HG02798 (cell line): ENCODE measurements at regions not wholly inside any gene's neighbourhood (a gene's known extent, or its start where the extent isn't known, plus 50 kb on each side); places are given as distances from the start of the nearest gene placed in this dataset.

Source experiments
- ATAC-seq: cut with Tn5 transposase; IDR thresholded peaks from one replicate; pipeline ENCODE4 v1.9.1; 2021; ENCODE audit warnings: mild to moderate bottlenecking; ENCODE audit not compliant: unreplicated experiment, poor library complexity

- ATAC-seq, result no peak
Measured at GRCh38 chr16:9406038-9406712, 314.7 kb downstream of the HAPSTR1 start.

GRCh38 chr16:9407206-9407758 lies 315.8 kb downstream of the HAPSTR1 start:
- ATAC-seq, result no peak

GRCh38 chr16:9408297-9408878 lies 316.9 kb downstream of the HAPSTR1 start:
- no peak for ATAC-seq

GRCh38 chr16:9409560-9410493 lies 318.4 kb downstream of the HAPSTR1 start:
- ATAC-seq, result no peak

GRCh38 chr16:9411426-9411825 lies 320.0 kb downstream of the HAPSTR1 start:
- no peak for ATAC-seq

GRCh38 chr16:9412031-9412914 lies 320.8 kb downstream of the HAPSTR1 start:
- no peak for ATAC-seq

GRCh38 chr16:9412915-9413264 lies 321.4 kb downstream of the HAPSTR1 start:
- ATAC-seq, result no peak

- ATAC-seq, result no peak
Measured at GRCh38 chr16:9415545-9415944, 324.1 kb downstream of the HAPSTR1 start.

- ATAC-seq, result no peak
Measured at GRCh38 chr16:9417898-9418297, 326.5 kb downstream of the HAPSTR1 start.

- ATAC-seq, result no peak
Measured at GRCh38 chr16:9419161-9419560, 327.7 kb downstream of the HAPSTR1 start.

- ATAC-seq, result no peak
Measured at GRCh38 chr16:9422762-9423513, 331.5 kb downstream of the HAPSTR1 start.

GRCh38 chr16:9425236-9425635 lies 333.8 kb downstream of the HAPSTR1 start:
- no peak for ATAC-seq

GRCh38 chr16:9428355-9429005 lies 337.0 kb downstream of the HAPSTR1 start:
- ATAC-seq, result no peak

GRCh38 chr16:9429646-9430330 lies 338.3 kb downstream of the HAPSTR1 start:
- no peak for ATAC-seq

GRCh38 chr16:9434659-9435058 lies 343.2 kb downstream of the HAPSTR1 start:
- no peak for ATAC-seq

GRCh38 chr16:9436175-9436574 lies 344.7 kb downstream of the HAPSTR1 start:
- ATAC-seq, result no peak

GRCh38 chr16:9437115-9437514 lies 345.7 kb downstream of the HAPSTR1 start:
- no peak for ATAC-seq

GRCh38 chr16:9438991-9439390 lies 347.5 kb downstream of the HAPSTR1 start:
- ATAC-seq, result no peak
